ENCODE measurements at regions not wholly inside any gene's neighbourhood (a gene's known extent, or its start where the extent isn't known, plus 50 kb on each side); places are given as distances from the start of the nearest gene placed in this dataset.

GRCh38 chr4:149164282-149164681, 651.4 kb downstream of the IQCM start:
- Histone ChIP-seq H3K9me3 (no peaks in the 10 kb centered on the region), H3K27me3 (no peaks in the 10 kb centered on the region), H3K4me1 (no peaks in the 10 kb centered on the region), H3K27ac (no peak overlapping the region), H3K36me3 (no peaks in the 10 kb centered on the region), H3K4me3 (no peak overlapping the region)
- DNase-seq, result no peak
- ATAC-seq, result no peak
- intact Hi-C loops (cut with DNase I), result no loop called here
- TF ChIP-seq CTCF (IDR thresholded peaks at IDR 0.05), result no peak

GRCh38 chr4:149161247-149161646, 654.4 kb downstream of the IQCM start:
- no peak overlapping the region for H3K4me3 ChIP-seq
- no peak for TF ChIP-seq CTCF (IDR thresholded peaks at IDR 0.05)
- H3K36me3 ChIP-seq, result no peaks in the 10 kb centered on the region
- DNase-seq (no peak), ATAC-seq (peak; percentile 48)
- H3K9me3 ChIP-seq, result peaks cover 0 to 2% of the 10 kb centered on the region in 2 donors
- no peaks in the 10 kb centered on the region for H3K27me3 ChIP-seq
- intact Hi-C loops (cut with DNase I), result no loop called here
- no peak overlapping the region for H3K27ac ChIP-seq
- no peaks in the 10 kb centered on the region for H3K4me1 ChIP-seq

- no peak for TF ChIP-seq CTCF (IDR thresholded peaks at IDR 0.05)
- DNase-seq (no peak), ATAC-seq (peak; percentile 40)
- H3K4me1 ChIP-seq, result no peaks in the 10 kb centered on the region
- no peak overlapping the region for H3K27ac ChIP-seq
- no peak overlapping the region for H3K4me3 ChIP-seq
- intact Hi-C loops (cut with DNase I), result no loop called here
- no peaks in the 10 kb centered on the region for H3K27me3 ChIP-seq
- H3K9me3 ChIP-seq, result peaks cover 0 to 2% of the 10 kb centered on the region in 2 donors
- H3K36me3 ChIP-seq, result no peaks in the 10 kb centered on the region
Observed at GRCh38 chr4:149160370-149160769, 655.3 kb downstream of the IQCM start.

- no peaks in the 10 kb centered on the region for H3K4me1 ChIP-seq
- no peak for DNase-seq
- no peak overlapping the region for H3K27ac ChIP-seq
- intact Hi-C loops (cut with DNase I), result no loop called here
- no peak for ATAC-seq
- no peak for TF ChIP-seq CTCF (IDR thresholded peaks at IDR 0.05)
- H3K9me3 ChIP-seq, result peaks cover 0 to 2% of the 10 kb centered on the region in 2 donors
- no peaks in the 10 kb centered on the region for H3K27me3 ChIP-seq
- no peak overlapping the region for H3K4me3 ChIP-seq
- no peaks in the 10 kb centered on the region for H3K36me3 ChIP-seq
Observed at GRCh38 chr4:149158817-149159216, 656.8 kb downstream of the IQCM start.

- H3K4me1 ChIP-seq, result no peaks in the 10 kb centered on the region
- ATAC-seq (no peak), DNase-seq (no peak)
- no peaks in the 10 kb centered on the region for H3K36me3 ChIP-seq
- no peak overlapping the region for H3K4me3 ChIP-seq
- H3K9me3 ChIP-seq, result no peaks in the 10 kb centered on the region
- intact Hi-C loops (cut with DNase I), result no loop called here
- no peaks in the 10 kb centered on the region for H3K27me3 ChIP-seq
- TF ChIP-seq CTCF (IDR thresholded peaks at IDR 0.05), result no peak
- H3K27ac ChIP-seq, result no peak overlapping the region
Observed at GRCh38 chr4:149145803-149146202, 669.8 kb downstream of the IQCM start.
